ENCODE measurements at regions not wholly inside any gene's neighbourhood (a gene's known extent, or its start where the extent isn't known, plus 50 kb on each side); places are given as distances from the start of the nearest gene placed in this dataset.

- BruUV-seq (replicated peaks), result no TSS peak
- Histone ChIP-seq H2AFZ (ENCODE audit: control insufficient read depth, low read depth, low read length) (no peak overlapping the region), H3K4me3 (no peak overlapping the region), H4K20me1 (ENCODE audit: control insufficient read depth, insufficient read depth) (no peaks in the 10 kb centered on the region), H3K36me3 (ENCODE audit: control insufficient read depth in 2 of 2, insufficient read depth in 2 of 2, low read length in 1 of 2) (no peaks in the 10 kb centered on the region), H3K9me3 (replicated peaks; ENCODE audit: control insufficient read depth, insufficient read depth, low read length) (no peaks in the 10 kb centered on the region), H3K27ac (ENCODE audit: control insufficient read depth, insufficient read depth) (no peak overlapping the region), H3K27me3 (replicated peaks in 1 of 2; ENCODE audit: control insufficient read depth in 2 of 2, insufficient read depth in 2 of 2, low read length in 1 of 2) (no peaks in the 10 kb centered on the region; a peak in 1 of 4 replicates), H3K79me2 (ENCODE audit: control insufficient read depth, insufficient read depth, low read length) (no peaks in the 10 kb centered on the region), H3K4me2 (ENCODE audit: control insufficient read depth, insufficient read depth) (no peak overlapping the region), H3K9ac (ENCODE audit: control insufficient read depth, insufficient read depth, low read length) (no peak overlapping the region), H3K4me1 (ENCODE audit: control insufficient read depth, insufficient read depth, low read length) (no peaks in the 10 kb centered on the region)
- intact Hi-C loops (cut with micrococcal nuclease; ENCODE audit: unreplicated experiment), result no loop called here
- ChIA-PET SMC1A (ENCODE audit: uncharacterized antibody, unreplicated experiment) (no interaction called here), CTCF (no interaction called here), POLR2A (no interaction called here), RAD21 (ENCODE audit: unreplicated experiment) (no interaction called here)
- no peak for FAIRE-seq
- TF ChIP-seq NRF1 (conservative IDR thresholded peaks at IDR 0.05; ENCODE audit: low read depth, low read length), result no peak
- no peak for TF ChIP-seq RAD51 (IDR thresholded peaks at IDR 0.05)
- no peak for TF ChIP-seq PKNOX1 (IDR thresholded peaks at IDR 0.05)
- no peak for TF ChIP-seq FOXK2 (IDR thresholded peaks at IDR 0.05)
- TF ChIP-seq E4F1 (IDR thresholded peaks at IDR 0.05; ENCODE audit: borderline replicate concordance, partially characterized antibody), result no peak
- no peak for TF ChIP-seq USF1 (IDR thresholded peaks at IDR 0.05; ENCODE audit: borderline replicate concordance, extremely low read length, insufficient read depth, low read depth, low read length)
- no peak for TF ChIP-seq NKRF (conservative IDR thresholded peaks at IDR 0.05)
- no peak for TF ChIP-seq ASH2L (IDR thresholded peaks at IDR 0.05; ENCODE audit: borderline replicate concordance, low read depth)
- TF ChIP-seq HDAC6 (IDR thresholded peaks at IDR 0.05; ENCODE audit: unreplicated experiment), result no peak
- TF ChIP-seq SRF (IDR thresholded peaks at IDR 0.05; ENCODE audit: low read depth in 2 of 2, low read length in 2 of 2), result no peak
- 54% methylated on average over 5 of the region's 5 CpGs for WGBS (ENCODE audit: insufficient coverage, insufficient replicate concordance, low lambda C conversion rate, missing lambda C conversion rate)
- DNase-seq (ENCODE audit: low read depth, low spot score), result no peak
- in situ Hi-C loops (cut with MboI), result no loop called here
- ATAC-seq, result no peak
Measured at GRCh38 chr6:14533446-14533845, 415.9 kb downstream of the CD83 start.

All from GM12878 (cell line).